ENCODE measurements at regions not wholly inside any gene's neighbourhood (a gene's known extent, or its start where the extent isn't known, plus 50 kb on each side); places are given as distances from the start of the nearest gene placed in this dataset.
"Not testable (repeated sequence)": the region's sequence is repeated elsewhere in the genome, so short reads cannot be mapped to it uniquely, and the experiment has no call there.

- CTCF ChIA-PET; H3K27ac ChIP-seq (ENCODE audit: low read depth, low read length); H3K9me3 ChIP-seq (ENCODE audit: control insufficient read depth in 1 of 2, insufficient read depth in 1 of 2, low read depth in 1 of 2, low read length in 2 of 2); H3K36me3 ChIP-seq (ENCODE audit: control insufficient read depth in 1 of 2, insufficient read depth in 2 of 2, low read length in 2 of 2); H2AFZ ChIP-seq (ENCODE audit: low read depth, low read length, poor library complexity, severe bottlenecking); POLR2A ChIA-PET; H3K4me1 ChIP-seq (ENCODE audit: control insufficient read depth in 1 of 2, insufficient read depth in 2 of 2, low read length in 2 of 2); DNase-seq (ENCODE audit: low read depth, low spot score); H3K9ac ChIP-seq (ENCODE audit: low read length); H3K4me2 ChIP-seq (ENCODE audit: low read length); H4K20me1 ChIP-seq (ENCODE audit: insufficient read depth); ATAC-seq; H3K9me2 ChIP-seq (ENCODE audit: insufficient read depth); H3K4me3 ChIP-seq (replicated peaks in 1 of 2; ENCODE audit: low read depth in 1 of 2, low read length in 2 of 2); BruUV-seq (replicated peaks); intact Hi-C loops (cut with micrococcal nuclease); RAD21 ChIA-PET (ENCODE audit: low non-redundant PET in 1 of 2, low total read pairs in 2 of 2, uncharacterized antibody in 2 of 2, unreplicated experiment in 2 of 2); H3K79me2 ChIP-seq (ENCODE audit: insufficient read depth, low read length): not testable (repeated sequence)
- peaks cover 21% of the 10 kb centered on the region for H3K27me3 ChIP-seq (ENCODE audit: insufficient read depth, low read length)
Observed at GRCh38 chr4:174175836-174176235, 107.6 kb downstream of the FBXO8 start.

DNA sequence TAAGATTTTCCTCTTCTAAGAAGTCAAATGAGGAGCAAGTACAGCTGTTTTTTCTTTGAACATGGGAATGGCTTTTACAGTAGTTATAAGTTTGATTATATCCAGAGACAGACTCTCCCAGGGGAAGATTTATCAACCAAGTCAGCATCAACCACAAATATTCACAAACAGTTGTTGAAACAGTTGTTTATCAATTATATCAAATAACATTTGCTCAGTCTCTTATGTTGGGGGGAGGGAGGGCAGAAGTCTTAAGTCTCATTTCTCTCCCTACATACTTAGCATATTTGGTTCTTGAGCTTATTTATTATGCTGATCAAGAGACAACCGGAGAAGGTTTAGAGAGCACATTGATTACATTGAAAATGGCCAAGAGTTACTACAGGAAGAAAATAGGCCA lies 110.1 kb downstream of the FBXO8 start:
- TF ChIP-seq TCF7L2 (IDR thresholded peaks at IDR 0.05; ENCODE audit: borderline replicate concordance, extremely low read depth, insufficient read depth, insufficient read length) (no peak), FOSL1 (IDR thresholded peaks at IDR 0.05; ENCODE audit: low read depth) (no peak), SIN3A (IDR thresholded peaks at IDR 0.05; ENCODE audit: low read depth) (no peak), RAD21 (IDR thresholded peaks at IDR 0.05; ENCODE audit: low read depth) (no peak), POLR2AphosphoS5 (IDR thresholded peaks at IDR 0.05; ENCODE audit: low read depth, low read length) (no peak), SRF (IDR thresholded peaks at IDR 0.05; ENCODE audit: low read depth) (no peak), EZH2phosphoT487 (IDR thresholded peaks at IDR 0.05; ENCODE audit: borderline replicate concordance) (no peak), ZNF274 (IDR thresholded peaks at IDR 0.05; ENCODE audit: low read depth, low read length) (no peak), ZFX (IDR thresholded peaks at IDR 0.05) (no peak), CEBPB (IDR thresholded peaks at IDR 0.05; ENCODE audit: low read depth) (no peak), CBX3 (IDR thresholded peaks at IDR 0.05; ENCODE audit: low read depth) (no peak)
- TF ChIP-seq, protein P1, sequence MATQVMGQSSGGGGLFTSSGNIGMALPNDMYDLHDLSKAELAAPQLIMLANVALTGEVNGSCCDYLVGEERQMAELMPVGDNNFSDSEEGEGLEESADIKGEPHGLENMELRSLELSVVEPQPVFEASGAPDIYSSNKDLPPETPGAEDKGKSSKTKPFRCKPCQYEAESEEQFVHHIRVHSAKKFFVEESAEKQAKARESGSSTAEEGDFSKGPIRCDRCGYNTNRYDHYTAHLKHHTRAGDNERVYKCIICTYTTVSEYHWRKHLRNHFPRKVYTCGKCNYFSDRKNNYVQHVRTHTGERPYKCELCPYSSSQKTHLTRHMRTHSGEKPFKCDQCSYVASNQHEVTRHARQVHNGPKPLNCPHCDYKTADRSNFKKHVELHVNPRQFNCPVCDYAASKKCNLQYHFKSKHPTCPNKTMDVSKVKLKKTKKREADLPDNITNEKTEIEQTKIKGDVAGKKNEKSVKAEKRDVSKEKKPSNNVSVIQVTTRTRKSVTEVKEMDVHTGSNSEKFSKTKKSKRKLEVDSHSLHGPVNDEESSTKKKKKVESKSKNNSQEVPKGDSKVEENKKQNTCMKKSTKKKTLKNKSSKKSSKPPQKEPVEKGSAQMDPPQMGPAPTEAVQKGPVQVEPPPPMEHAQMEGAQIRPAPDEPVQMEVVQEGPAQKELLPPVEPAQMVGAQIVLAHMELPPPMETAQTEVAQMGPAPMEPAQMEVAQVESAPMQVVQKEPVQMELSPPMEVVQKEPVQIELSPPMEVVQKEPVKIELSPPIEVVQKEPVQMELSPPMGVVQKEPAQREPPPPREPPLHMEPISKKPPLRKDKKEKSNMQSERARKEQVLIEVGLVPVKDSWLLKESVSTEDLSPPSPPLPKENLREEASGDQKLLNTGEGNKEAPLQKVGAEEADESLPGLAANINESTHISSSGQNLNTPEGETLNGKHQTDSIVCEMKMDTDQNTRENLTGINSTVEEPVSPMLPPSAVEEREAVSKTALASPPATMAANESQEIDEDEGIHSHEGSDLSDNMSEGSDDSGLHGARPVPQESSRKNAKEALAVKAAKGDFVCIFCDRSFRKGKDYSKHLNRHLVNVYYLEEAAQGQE (IDR thresholded peaks at IDR 0.05; ENCODE audit: low read depth) = no peak
- POLR2A ChIA-PET = no interaction called here

More for the DNA sequence above, 110.1 kb downstream of the FBXO8 start:
- Histone ChIP-seq H3K4me1 (ENCODE audit: control insufficient read depth in 1 of 2, insufficient read depth in 2 of 2, low read length in 2 of 2) (no peaks in the 10 kb centered on the region), H3K27ac (ENCODE audit: low read depth, low read length) (no peak overlapping the region), H2AFZ (ENCODE audit: low read depth, low read length, poor library complexity, severe bottlenecking) (no peak overlapping the region), H4K20me1 (ENCODE audit: insufficient read depth) (no peaks in the 10 kb centered on the region), H3K36me3 (ENCODE audit: control insufficient read depth in 1 of 2, insufficient read depth in 2 of 2, low read length in 2 of 2) (no peaks in the 10 kb centered on the region), H3K9me2 (ENCODE audit: insufficient read depth) (no peaks in the 10 kb centered on the region), H3K4me2 (ENCODE audit: low read length) (no peak overlapping the region), H3K9ac (ENCODE audit: low read length) (no peak overlapping the region), H3K27me3 (ENCODE audit: insufficient read depth, low read length) (peaks cover 12% of the 10 kb centered on the region), H3K9me3 (ENCODE audit: control insufficient read depth in 1 of 2, insufficient read depth in 1 of 2, low read depth in 1 of 2, low read length in 2 of 2) (no peaks in the 10 kb centered on the region), H3K79me2 (ENCODE audit: insufficient read depth, low read length) (no peaks in the 10 kb centered on the region), H3K4me3 (replicated peaks in 1 of 2; ENCODE audit: low read depth in 1 of 2, low read length in 2 of 2) (no peak overlapping the region)
- DNase-seq (ENCODE audit: low read depth, low spot score) = no peak
- ATAC-seq = no peak
- ChIA-PET CTCF (no interaction called here), RAD21 (ENCODE audit: low non-redundant PET in 1 of 2, low total read pairs in 2 of 2, uncharacterized antibody in 2 of 2, unreplicated experiment in 2 of 2) (no interaction called here)
- intact Hi-C loops (cut with micrococcal nuclease) = no loop called here
- no TSS peak for BruUV-seq (replicated peaks)
